A673 (cell line): ENCODE measurements at regions not wholly inside any gene's neighbourhood (a gene's known extent, or its start where the extent isn't known, plus 50 kb on each side); places are given as distances from the start of the nearest gene placed in this dataset.
"Not testable (repeated sequence)": the region's sequence is repeated elsewhere in the genome, so short reads cannot be mapped to it uniquely, and the experiment has no call there.

Experiments used
- BruUV-seq: library from RNA; stranded (reverse); fragments of 400-500 nt; replicated peaks from 2 replicates; lab custom pipeline; 2021; lab: Mats Ljungman, UMichigan
- CTCF ChIA-PET: fragments of 300-600 bp; sonication (Branson Sonifier 250); formaldehyde crosslinking; loops from one replicate; lab custom pipeline; 2022; ENCODE audit warnings: antibody characterized with exemption; lab: Charles Lee
- POLR2A ChIA-PET: fragments of 300-600 bp; sonication (Branson Sonifier 250); formaldehyde crosslinking; loops from one replicate; lab custom pipeline; 2022; ENCODE audit warnings: antibody characterized with exemption; ENCODE audit not compliant: low non-redundant PET; lab: Charles Lee
- DNase-seq: peaks from one replicate; pipeline ENCODE4 v3.0.0-alpha.2; 2015; ENCODE audit warnings: low spot score
- H3K27ac ChIP-seq: fragments of 200-600 bp; sonication (generic); 2 replicates; pipeline ENCODE4 v1.5.1; 2016; ENCODE audit warnings: mixed run types, low read depth, mild to moderate bottlenecking, mixed read lengths, antibody characterized with exemption, low read length; ENCODE audit not compliant: poor library complexity, severe bottlenecking
- H3K27me3 ChIP-seq: fragments of 200-600 bp; sonication (generic); replicated peaks from 2 replicates; pipeline ENCODE4 v1.6.1; 2017; ENCODE audit warnings: mixed run types, low read depth, mild to moderate bottlenecking, mixed read lengths, antibody characterized with exemption, low read length; ENCODE audit not compliant: insufficient read depth, poor library complexity
- H3K36me3 ChIP-seq: fragments of 200-600 bp; sonication (generic); 2 replicates; pipeline ENCODE4 v1.6.1; 2016; ENCODE audit warnings: mixed run types, mild to moderate bottlenecking, mixed read lengths, antibody characterized with exemption, low read length; ENCODE audit not compliant: insufficient read depth, poor library complexity, severe bottlenecking
- H3K4me1 ChIP-seq: fragments of 200-600 bp; sonication (generic); 2 replicates; pipeline ENCODE4 v1.6.1; 2017; ENCODE audit warnings: mixed run types, mild to moderate bottlenecking, mixed read lengths, antibody characterized with exemption, low read length; ENCODE audit not compliant: insufficient read depth, poor library complexity, severe bottlenecking
- H3K4me3 ChIP-seq: fragments of 200-600 bp; sonication (generic); 2 replicates; pipeline ENCODE4 v1.5.1; 2016; ENCODE audit warnings: low read depth, mixed run types, mild to moderate bottlenecking, mixed read lengths, low read length; ENCODE audit not compliant: poor library complexity, severe bottlenecking
- H3K9me3 ChIP-seq: fragments of 200-600 bp; sonication (generic); 2 replicates; pipeline ENCODE4 v1.6.1; 2016; ENCODE audit warnings: mixed run types, low read depth, mild to moderate bottlenecking, mixed read lengths, antibody characterized with exemption, low read length; ENCODE audit not compliant: poor library complexity, severe bottlenecking
- EZH2 ChIP-seq: fragments of 200-600 bp; sonication (generic); IDR thresholded peaks from 2 replicates; pipeline ENCODE4 v1.6.1; 2017; ENCODE audit warnings: borderline replicate concordance, low read depth, mild to moderate bottlenecking, mixed read lengths, antibody characterized with exemption, low read length; ENCODE audit not compliant: poor library complexity, severe bottlenecking
- intact Hi-C: fragments of 100-400 bp; cut with micrococcal nuclease; formaldehyde crosslinking; loops from one replicate; pipeline ENCODE4 v1.10.0; 2022; ENCODE audit not compliant: unreplicated experiment
- TF ChIP-seq, protein P1 (sequence below): fragments of 300-800, 200-600 bp; sonication (generic); conservative IDR thresholded peaks from 2 replicates; pipeline ENCODE4 v1.5.1; 2017; ENCODE audit warnings: low read depth, mild to moderate bottlenecking, antibody characterized with exemption, low read length, moderate library complexity, mixed read lengths

DNA sequence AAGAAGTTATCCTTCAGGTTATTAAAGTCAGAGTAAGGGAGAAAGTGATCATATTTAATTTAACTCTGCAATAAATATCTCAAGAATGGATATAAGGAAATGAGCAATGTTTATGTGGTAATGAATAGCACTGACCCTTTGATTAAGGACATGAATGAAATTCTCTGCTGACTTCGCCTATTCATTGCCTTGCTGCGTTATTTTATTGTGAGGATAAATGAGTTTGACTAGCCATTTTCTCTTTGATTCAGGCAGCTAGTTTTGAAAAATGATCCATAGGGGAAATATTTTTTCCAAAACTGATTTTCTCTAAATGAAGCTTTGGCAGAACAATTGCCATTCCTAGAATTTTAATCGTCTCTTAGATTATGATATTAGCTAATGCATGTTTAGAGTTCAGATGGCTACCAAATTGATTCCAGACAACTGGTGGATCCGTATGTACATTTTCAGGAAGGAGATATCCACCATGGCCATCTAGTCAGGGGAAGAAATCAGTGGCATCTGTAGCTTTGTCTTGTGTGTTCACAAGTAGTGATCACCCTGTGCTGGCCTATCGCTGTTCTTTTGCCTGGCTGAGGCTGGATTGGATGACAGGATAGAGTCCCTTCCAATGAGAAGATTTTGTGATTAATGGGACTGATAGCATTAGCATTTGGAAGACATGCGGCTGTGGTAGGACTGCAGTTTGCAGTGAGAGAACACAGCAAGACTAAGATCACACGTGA lies 302.3 kb upstream of the RGS6 start:
- POLR2A ChIA-PET, result no interaction called here
- H3K4me3 ChIP-seq, result no peak overlapping the region
- BruUV-seq, result no TSS peak
- no peaks in the 10 kb centered on the region for H3K9me3 ChIP-seq
- no peaks in the 10 kb centered on the region for H3K36me3 ChIP-seq
- intact Hi-C loops, result no loop called here
- H3K27me3 ChIP-seq, result no peaks in the 10 kb centered on the region
- CTCF ChIA-PET, result no interaction called here
- peaks cover 41% of the 10 kb centered on the region for H3K4me1 ChIP-seq
- no peak for DNase-seq
- no peak overlapping the region for H3K27ac ChIP-seq
- no peak for TF ChIP-seq EZH2
- TF ChIP-seq, protein P1, sequence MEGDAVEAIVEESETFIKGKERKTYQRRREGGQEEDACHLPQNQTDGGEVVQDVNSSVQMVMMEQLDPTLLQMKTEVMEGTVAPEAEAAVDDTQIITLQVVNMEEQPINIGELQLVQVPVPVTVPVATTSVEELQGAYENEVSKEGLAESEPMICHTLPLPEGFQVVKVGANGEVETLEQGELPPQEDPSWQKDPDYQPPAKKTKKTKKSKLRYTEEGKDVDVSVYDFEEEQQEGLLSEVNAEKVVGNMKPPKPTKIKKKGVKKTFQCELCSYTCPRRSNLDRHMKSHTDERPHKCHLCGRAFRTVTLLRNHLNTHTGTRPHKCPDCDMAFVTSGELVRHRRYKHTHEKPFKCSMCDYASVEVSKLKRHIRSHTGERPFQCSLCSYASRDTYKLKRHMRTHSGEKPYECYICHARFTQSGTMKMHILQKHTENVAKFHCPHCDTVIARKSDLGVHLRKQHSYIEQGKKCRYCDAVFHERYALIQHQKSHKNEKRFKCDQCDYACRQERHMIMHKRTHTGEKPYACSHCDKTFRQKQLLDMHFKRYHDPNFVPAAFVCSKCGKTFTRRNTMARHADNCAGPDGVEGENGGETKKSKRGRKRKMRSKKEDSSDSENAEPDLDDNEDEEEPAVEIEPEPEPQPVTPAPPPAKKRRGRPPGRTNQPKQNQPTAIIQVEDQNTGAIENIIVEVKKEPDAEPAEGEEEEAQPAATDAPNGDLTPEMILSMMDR, result no peak

GRCh38 chr14:71631030-71631429 lies 301.2 kb upstream of the RGS6 start:
- H3K4me1 ChIP-seq, result peaks cover 30% of the 10 kb centered on the region
- H3K9me3 ChIP-seq, POLR2A ChIA-PET, CTCF ChIA-PET, H3K36me3 ChIP-seq, H3K27me3 ChIP-seq, intact Hi-C loops, H3K27ac ChIP-seq, H3K4me3 ChIP-seq, DNase-seq, BruUV-seq: not testable (repeated sequence)

DNA sequence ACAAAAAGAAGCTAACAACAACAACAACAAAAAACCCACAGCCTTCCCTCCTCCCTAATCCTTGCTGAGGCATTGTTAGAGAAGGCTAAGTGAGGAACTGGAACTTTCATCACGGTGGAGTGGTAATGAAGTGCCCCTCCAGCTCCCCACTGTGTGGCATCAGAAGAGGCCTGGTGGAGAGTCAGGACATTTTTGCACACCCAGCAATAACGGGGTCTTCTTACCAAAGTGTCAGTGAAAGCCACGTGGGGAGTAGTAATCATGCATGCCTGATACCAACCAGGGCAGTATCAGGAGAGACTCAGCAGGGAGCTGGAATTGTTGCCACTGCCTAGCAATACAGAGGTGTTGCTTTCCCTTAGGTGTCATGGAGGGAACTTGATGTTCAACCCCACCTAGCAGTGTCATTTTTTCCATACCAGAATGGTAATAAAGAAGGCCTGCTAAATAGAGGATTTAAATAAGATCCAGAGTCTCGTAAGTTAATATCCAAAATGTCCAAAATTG lies 299.7 kb upstream of the RGS6 start:
- no TSS peak for BruUV-seq
- Histone ChIP-seq H3K9me3 (no peaks in the 10 kb centered on the region), H3K4me3 (no peak overlapping the region), H3K36me3 (no peaks in the 10 kb centered on the region), H3K27me3 (no peaks in the 10 kb centered on the region), H3K4me1 (peaks cover 16% of the 10 kb centered on the region), H3K27ac (no peak overlapping the region)
- ChIA-PET POLR2A (no interaction called here), CTCF (no interaction called here)
- intact Hi-C loops, result no loop called here
- TF ChIP-seq EZH2, result no peak
- TF ChIP-seq, protein P1, result no peak
- DNase-seq, result no peak

DNA sequence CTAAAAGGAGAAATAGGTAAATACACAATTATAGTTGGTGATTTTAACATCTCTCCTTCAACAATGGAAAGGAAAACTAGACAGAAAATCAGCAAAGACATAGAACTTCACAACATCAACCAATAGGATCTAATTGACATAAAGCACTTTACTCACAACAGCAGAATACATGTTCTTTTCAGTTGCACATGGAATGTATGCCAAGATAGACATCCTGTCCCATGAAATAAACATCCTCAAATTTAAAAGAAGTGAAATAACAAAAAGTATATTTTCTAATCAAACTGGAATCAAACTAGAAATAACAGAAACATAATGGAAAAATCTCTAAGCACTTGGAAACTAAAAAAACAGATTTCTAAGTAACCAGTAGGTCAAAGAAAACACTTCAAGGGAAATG lies 296.2 kb upstream of the RGS6 start:
- H3K27me3 ChIP-seq, result no peaks in the 10 kb centered on the region
- intact Hi-C loops, result no loop called here
- CTCF ChIA-PET, result no interaction called here
- no peak for TF ChIP-seq EZH2
- TF ChIP-seq, protein P1, result no peak
- no peaks in the 10 kb centered on the region for H3K4me1 ChIP-seq
- DNase-seq, result no peak
- no TSS peak for BruUV-seq
- H3K4me3 ChIP-seq, result no peak overlapping the region
- no peaks in the 10 kb centered on the region for H3K9me3 ChIP-seq
- H3K27ac ChIP-seq, result no peak overlapping the region
- POLR2A ChIA-PET, result interaction anchor here (0.8 kb wide), 1 partner anchor 16 kb away, joined by 5 read pairs; no protein-coding TSS in a partner anchor
- no peaks in the 10 kb centered on the region for H3K36me3 ChIP-seq
